ENCODE measurements at regions not wholly inside any gene's neighbourhood (a gene's known extent, or its start where the extent isn't known, plus 50 kb on each side); places are given as distances from the start of the nearest gene placed in this dataset.

GRCh38 chr4:188623314-188623854, 484.1 kb downstream of the TRIML1 start:
- Histone ChIP-seq H3K36me3 (ENCODE audit: control insufficient read depth in 2 of 2, insufficient read depth in 2 of 2, low read length in 2 of 2) (no peaks in the 10 kb centered on the region), H3K4me3 (ENCODE audit: low read length in 2 of 2) (no peak overlapping the region), H3K9me3 (ENCODE audit: control insufficient read depth in 2 of 2, low read length in 2 of 2) (peaks cover 0 to 5% of the 10 kb centered on the region in 2 donors), H3K27ac (ENCODE audit: low read depth in 2 of 2, low read length in 2 of 2) (no peak overlapping the region), H3K27me3 (ENCODE audit: control insufficient read depth in 2 of 2, insufficient read depth in 2 of 2, low read length in 2 of 2) (no peaks in the 10 kb centered on the region), H3K4me1 (ENCODE audit: control insufficient read depth in 2 of 2, insufficient read depth in 2 of 2, low read length in 2 of 2) (no peaks in the 10 kb centered on the region), H3K9ac (ENCODE audit: low read depth in 1 of 2, low read length in 2 of 2) (no peak overlapping the region)

- peaks cover 0 to 5% of the 10 kb centered on the region in 2 donors for H3K9me3 ChIP-seq (ENCODE audit: control insufficient read depth in 2 of 2, low read length in 2 of 2)
- no peak overlapping the region for H3K4me3 ChIP-seq (ENCODE audit: low read length in 2 of 2)
- H3K27ac ChIP-seq (ENCODE audit: low read depth in 2 of 2, low read length in 2 of 2), result no peak overlapping the region
- H3K36me3 ChIP-seq (ENCODE audit: control insufficient read depth in 2 of 2, insufficient read depth in 2 of 2, low read length in 2 of 2), result no peaks in the 10 kb centered on the region
- no peak overlapping the region for H3K9ac ChIP-seq (ENCODE audit: low read depth in 1 of 2, low read length in 2 of 2)
- H3K4me1 ChIP-seq (ENCODE audit: control insufficient read depth in 2 of 2, insufficient read depth in 2 of 2, low read length in 2 of 2), result no peaks in the 10 kb centered on the region
- H3K27me3 ChIP-seq (ENCODE audit: control insufficient read depth in 2 of 2, insufficient read depth in 2 of 2, low read length in 2 of 2), result no peaks in the 10 kb centered on the region
These were observed 485.1 kb downstream of the TRIML1 start for GRCh38 chr4:188624370-188624769.

- H3K4me3 ChIP-seq (ENCODE audit: low read length in 2 of 2), result no peak overlapping the region
- H3K9me3 ChIP-seq (ENCODE audit: control insufficient read depth in 2 of 2, low read length in 2 of 2), result peaks cover 3 to 7% of the 10 kb centered on the region in 2 donors
- no peaks in the 10 kb centered on the region for H3K27me3 ChIP-seq (ENCODE audit: control insufficient read depth in 2 of 2, insufficient read depth in 2 of 2, low read length in 2 of 2)
- H3K27ac ChIP-seq (ENCODE audit: low read depth in 2 of 2, low read length in 2 of 2), result no peak overlapping the region
- H3K36me3 ChIP-seq (ENCODE audit: control insufficient read depth in 2 of 2, insufficient read depth in 2 of 2, low read length in 2 of 2), result no peaks in the 10 kb centered on the region
- H3K9ac ChIP-seq (ENCODE audit: low read depth in 1 of 2, low read length in 2 of 2), result no peak overlapping the region
- no peaks in the 10 kb centered on the region for H3K4me1 ChIP-seq (ENCODE audit: control insufficient read depth in 2 of 2, insufficient read depth in 2 of 2, low read length in 2 of 2)
These were observed 488.7 kb downstream of the TRIML1 start for GRCh38 chr4:188627892-188628291.

GRCh38 chr4:188639479-188640100, 500.3 kb downstream of the TRIML1 start:
- Histone ChIP-seq H3K27ac (ENCODE audit: low read depth in 2 of 2, low read length in 2 of 2) (no peak overlapping the region), H3K9me3 (ENCODE audit: control insufficient read depth in 2 of 2, low read length in 2 of 2) (no peaks in the 10 kb centered on the region), H3K27me3 (ENCODE audit: control insufficient read depth in 2 of 2, insufficient read depth in 2 of 2, low read length in 2 of 2) (no peaks in the 10 kb centered on the region), H3K4me3 (ENCODE audit: low read length in 2 of 2) (no peak overlapping the region), H3K36me3 (ENCODE audit: control insufficient read depth in 2 of 2, insufficient read depth in 2 of 2, low read length in 2 of 2) (no peaks in the 10 kb centered on the region), H3K9ac (ENCODE audit: low read depth in 1 of 2, low read length in 2 of 2) (no peak overlapping the region), H3K4me1 (ENCODE audit: control insufficient read depth in 2 of 2, insufficient read depth in 2 of 2, low read length in 2 of 2) (no peaks in the 10 kb centered on the region)

- H3K9me3 ChIP-seq (ENCODE audit: control insufficient read depth in 2 of 2, low read length in 2 of 2), result peaks cover 0 to 4% of the 10 kb centered on the region in 2 donors
- H3K36me3 ChIP-seq (ENCODE audit: control insufficient read depth in 2 of 2, insufficient read depth in 2 of 2, low read length in 2 of 2), result no peaks in the 10 kb centered on the region
- no peak overlapping the region for H3K27ac ChIP-seq (ENCODE audit: low read depth in 2 of 2, low read length in 2 of 2)
- no peaks in the 10 kb centered on the region for H3K27me3 ChIP-seq (ENCODE audit: control insufficient read depth in 2 of 2, insufficient read depth in 2 of 2, low read length in 2 of 2)
- H3K4me3 ChIP-seq (ENCODE audit: low read length in 2 of 2), result no peak overlapping the region
- H3K4me1 ChIP-seq (ENCODE audit: control insufficient read depth in 2 of 2, insufficient read depth in 2 of 2, low read length in 2 of 2), result no peaks in the 10 kb centered on the region
- H3K9ac ChIP-seq (ENCODE audit: low read depth in 1 of 2, low read length in 2 of 2), result no peak overlapping the region
These were observed 508.7 kb downstream of the TRIML1 start for GRCh38 chr4:188647820-188648370.

- Histone ChIP-seq H3K27me3 (ENCODE audit: control insufficient read depth in 2 of 2, insufficient read depth in 2 of 2, low read length in 2 of 2) (no peaks in the 10 kb centered on the region), H3K27ac (ENCODE audit: low read depth in 2 of 2, low read length in 2 of 2) (no peak overlapping the region)
These were observed 510.4 kb downstream of the TRIML1 start for GRCh38 chr4:188649635-188650034.

GRCh38 chr4:188650516-188650915, 511.3 kb downstream of the TRIML1 start:
- no peak overlapping the region for H3K9ac ChIP-seq (ENCODE audit: low read depth in 1 of 2, low read length in 2 of 2)
- no peaks in the 10 kb centered on the region for H3K4me1 ChIP-seq (ENCODE audit: control insufficient read depth in 2 of 2, insufficient read depth in 2 of 2, low read length in 2 of 2)
- no peak overlapping the region for H3K4me3 ChIP-seq (ENCODE audit: low read length in 2 of 2)
- H3K27me3 ChIP-seq (ENCODE audit: control insufficient read depth in 2 of 2, insufficient read depth in 2 of 2, low read length in 2 of 2), result no peaks in the 10 kb centered on the region
- no peaks in the 10 kb centered on the region for H3K36me3 ChIP-seq (ENCODE audit: control insufficient read depth in 2 of 2, insufficient read depth in 2 of 2, low read length in 2 of 2)
- peaks cover 0 to 4% of the 10 kb centered on the region in 2 donors for H3K9me3 ChIP-seq (ENCODE audit: control insufficient read depth in 2 of 2, low read length in 2 of 2)
- no peak overlapping the region for H3K27ac ChIP-seq (ENCODE audit: low read depth in 2 of 2, low read length in 2 of 2)

More at GRCh38 chr4:188649635-188650034, 510.4 kb downstream of the TRIML1 start:
- no peaks in the 10 kb centered on the region for H3K4me1 ChIP-seq (ENCODE audit: control insufficient read depth in 2 of 2, insufficient read depth in 2 of 2, low read length in 2 of 2)
- no peaks in the 10 kb centered on the region for H3K36me3 ChIP-seq (ENCODE audit: control insufficient read depth in 2 of 2, insufficient read depth in 2 of 2, low read length in 2 of 2)
- no peak overlapping the region for H3K9ac ChIP-seq (ENCODE audit: low read depth in 1 of 2, low read length in 2 of 2)
- H3K9me3 ChIP-seq (ENCODE audit: control insufficient read depth in 2 of 2, low read length in 2 of 2), result peaks cover 0 to 4% of the 10 kb centered on the region in 2 donors
- no peak overlapping the region for H3K4me3 ChIP-seq (ENCODE audit: low read length in 2 of 2)

GRCh38 chr4:188657365-188657764, 518.1 kb downstream of the TRIML1 start:
- H3K4me3 ChIP-seq (ENCODE audit: low read length in 2 of 2), result no peak overlapping the region
- no peak overlapping the region for H3K27ac ChIP-seq (ENCODE audit: low read depth in 2 of 2, low read length in 2 of 2)
- H3K4me1 ChIP-seq (ENCODE audit: control insufficient read depth in 2 of 2, insufficient read depth in 2 of 2, low read length in 2 of 2), result no peaks in the 10 kb centered on the region
- no peak overlapping the region for H3K9ac ChIP-seq (ENCODE audit: low read depth in 1 of 2, low read length in 2 of 2)
- peaks cover 0 to 3% of the 10 kb centered on the region in 2 donors for H3K9me3 ChIP-seq (ENCODE audit: control insufficient read depth in 2 of 2, low read length in 2 of 2)
- no peaks in the 10 kb centered on the region for H3K36me3 ChIP-seq (ENCODE audit: control insufficient read depth in 2 of 2, insufficient read depth in 2 of 2, low read length in 2 of 2)
- no peaks in the 10 kb centered on the region for H3K27me3 ChIP-seq (ENCODE audit: control insufficient read depth in 2 of 2, insufficient read depth in 2 of 2, low read length in 2 of 2)

GRCh38 chr4:188658958-188659522, 519.8 kb downstream of the TRIML1 start:
- H3K4me3 ChIP-seq (ENCODE audit: low read length in 2 of 2), result no peak overlapping the region
- H3K9ac ChIP-seq (ENCODE audit: low read depth in 1 of 2, low read length in 2 of 2), result no peak overlapping the region
- H3K27ac ChIP-seq (ENCODE audit: low read depth in 2 of 2, low read length in 2 of 2), result no peak overlapping the region
- H3K9me3 ChIP-seq (ENCODE audit: control insufficient read depth in 2 of 2, low read length in 2 of 2), result peaks cover 0 to 3% of the 10 kb centered on the region in 2 donors
- no peaks in the 10 kb centered on the region for H3K4me1 ChIP-seq (ENCODE audit: control insufficient read depth in 2 of 2, insufficient read depth in 2 of 2, low read length in 2 of 2)
- H3K27me3 ChIP-seq (ENCODE audit: control insufficient read depth in 2 of 2, insufficient read depth in 2 of 2, low read length in 2 of 2), result no peaks in the 10 kb centered on the region
- H3K36me3 ChIP-seq (ENCODE audit: control insufficient read depth in 2 of 2, insufficient read depth in 2 of 2, low read length in 2 of 2), result no peaks in the 10 kb centered on the region

GRCh38 chr4:188660796-188661195, 521.6 kb downstream of the TRIML1 start:
- peaks cover 0 to 3% of the 10 kb centered on the region in 2 donors for H3K9me3 ChIP-seq (ENCODE audit: control insufficient read depth in 2 of 2, low read length in 2 of 2)
- H3K9ac ChIP-seq (ENCODE audit: low read depth in 1 of 2, low read length in 2 of 2), result no peak overlapping the region
- no peaks in the 10 kb centered on the region for H3K4me1 ChIP-seq (ENCODE audit: control insufficient read depth in 2 of 2, insufficient read depth in 2 of 2, low read length in 2 of 2)
- H3K27me3 ChIP-seq (ENCODE audit: control insufficient read depth in 2 of 2, insufficient read depth in 2 of 2, low read length in 2 of 2), result no peaks in the 10 kb centered on the region
- H3K4me3 ChIP-seq (ENCODE audit: low read length in 2 of 2), result no peak overlapping the region
- H3K36me3 ChIP-seq (ENCODE audit: control insufficient read depth in 2 of 2, insufficient read depth in 2 of 2, low read length in 2 of 2), result no peaks in the 10 kb centered on the region
- no peak overlapping the region for H3K27ac ChIP-seq (ENCODE audit: low read depth in 2 of 2, low read length in 2 of 2)

Measured in mucosa of rectum (tissue), 2 donors.